HL-60 (cell line): ENCODE measurements at regions not wholly inside any gene's neighbourhood (a gene's known extent, or its start where the extent isn't known, plus 50 kb on each side); places are given as distances from the start of the nearest gene placed in this dataset.

Source experiments
- CTCF ChIP-seq: IDR thresholded peaks from one replicate; pipeline ENCODE4 v1.5.1; 2011; ENCODE audit warnings: low read length, control low read depth, inconsistent platforms; ENCODE audit not compliant: insufficient read depth
- GABPA ChIP-seq: IDR thresholded peaks from 2 replicates; pipeline ENCODE4 v1.6.1; 2012; ENCODE audit warnings: low read depth
- POLR2AphosphoS5 ChIP-seq: IDR thresholded peaks from 2 replicates; pipeline ENCODE4 v1.6.1; 2012; ENCODE audit warnings: low read depth
- REST ChIP-seq: IDR thresholded peaks from 2 replicates; pipeline ENCODE4 v1.6.1; 2012; ENCODE audit warnings: low read depth; ENCODE audit not compliant: insufficient replicate concordance
- SPI1 ChIP-seq: IDR thresholded peaks from 2 replicates; pipeline ENCODE4 v1.6.1; 2012; ENCODE audit warnings: low read depth, mild to moderate bottlenecking, borderline replicate concordance

DNA sequence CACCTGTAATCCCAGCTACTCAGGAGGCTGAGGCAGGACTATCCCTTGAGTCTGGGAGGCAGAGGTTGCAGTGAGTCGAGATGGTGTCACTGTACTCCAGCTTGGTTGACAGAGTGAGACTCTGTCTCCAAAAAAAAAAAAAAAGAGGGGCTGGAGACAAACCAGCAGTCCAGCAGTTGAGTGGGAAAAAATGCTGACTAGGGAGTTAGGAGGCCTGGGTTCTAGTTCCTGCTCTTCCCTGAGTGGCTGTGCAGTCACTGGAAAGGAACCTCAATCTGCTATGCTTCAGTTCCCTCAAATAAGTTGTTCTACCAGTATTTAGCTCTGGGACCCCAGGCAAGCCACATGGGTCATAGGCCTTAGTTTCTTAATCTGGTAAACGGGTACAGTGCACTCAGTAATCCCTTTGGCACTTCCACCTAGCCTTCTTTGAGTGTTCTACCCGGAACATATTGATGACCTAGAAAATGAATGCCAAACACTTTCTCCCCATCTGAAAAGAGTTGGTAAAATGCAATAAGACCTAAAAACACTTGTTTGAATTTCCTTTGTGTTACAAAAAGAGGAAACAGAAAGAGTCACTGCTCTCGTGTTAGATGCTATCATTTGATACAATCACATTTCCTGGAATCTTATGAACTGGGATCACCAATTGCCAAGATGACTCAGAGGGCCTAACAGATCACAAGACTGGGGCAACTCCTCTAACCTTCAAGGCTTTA lies 99.3 kb upstream of the EGFL6 start:
- TF ChIP-seq CTCF (no peak), POLR2AphosphoS5 (no peak), SPI1 (no peak), REST (no peak), GABPA (no peak)
